Panc1 (cell line): ENCODE measurements at regions not wholly inside any gene's neighbourhood (a gene's known extent, or its start where the extent isn't known, plus 50 kb on each side); places are given as distances from the start of the nearest gene placed in this dataset.

Experiments used
- ATAC-seq: fragments of 200-7000 bp; cut with Tn5 transposase; 2 replicates; pipeline ENCODE4 v1.9.1; 2020; ENCODE audit warnings: mild to moderate bottlenecking, moderate library complexity
- BruUV-seq: library from RNA; stranded (reverse); fragments of 400-500 nt; replicated peaks from 2 replicates; lab custom pipeline; 2021; lab: Mats Ljungman, UMichigan
- CTCF ChIA-PET: fragments of 300-600 bp; sonication (Branson Sonifier 250); formaldehyde crosslinking; loops from one replicate; lab custom pipeline; 2022; ENCODE audit warnings: antibody characterized with exemption; lab: Charles Lee
- POLR2A ChIA-PET: fragments of 300-600 bp; sonication (Branson Sonifier 250); formaldehyde crosslinking; loops from one replicate; lab custom pipeline; 2022; ENCODE audit warnings: antibody characterized with exemption; lab: Charles Lee
- DNase-seq: peaks from one replicate; pipeline ENCODE4 v3.0.0-alpha.2; 2010; ENCODE audit warnings: low read depth, low spot score
- H3K27ac ChIP-seq: 2 replicates; pipeline ENCODE4 v1.5.1; 2011; ENCODE audit warnings: mild to moderate bottlenecking, low read length, inconsistent platforms
- H3K27me3 ChIP-seq: fragments of 200-500 bp; sonication (Bioruptor generic); 2 replicates; pipeline ENCODE4 v1.6.0; 2014; ENCODE audit warnings: low read length, inconsistent platforms; ENCODE audit not compliant: control insufficient read depth, insufficient read depth
- H3K36me3 ChIP-seq: fragments of 200-500 bp; sonication (Bioruptor generic); 2 replicates; pipeline ENCODE4 v1.5.1; 2014; ENCODE audit warnings: inconsistent platforms, mild to moderate bottlenecking, low read length, moderate library complexity; ENCODE audit not compliant: control insufficient read depth, insufficient read depth
- H3K4me1 ChIP-seq: 2 replicates; pipeline ENCODE4 v1.5.1; 2011; ENCODE audit warnings: inconsistent platforms, mild to moderate bottlenecking, low read length, moderate library complexity; ENCODE audit not compliant: control insufficient read depth, insufficient read depth
- H3K4me3 ChIP-seq, 2 experiments: 2 replicates each; pipeline ENCODE4 v1.5.1; 2011 to 2012; ENCODE audit warnings: low read depth in 2 of 2, low read length in 2 of 2, mild to moderate bottlenecking in 2 of 2, inconsistent platforms in 1 of 2, moderate library complexity in 1 of 2
- H3K9me3 ChIP-seq: fragments of 200-500 bp; sonication (Bioruptor generic); 2 replicates; pipeline ENCODE4 v1.5.1; 2014; ENCODE audit warnings: low read depth, mild to moderate bottlenecking, inconsistent platforms, low read length, moderate library complexity; ENCODE audit not compliant: control insufficient read depth, insufficient read depth
- CTCF ChIP-seq: fragments of 450-650 bp; IDR thresholded peaks from 2 replicates; pipeline ENCODE4 v1.5.1; 2017; ENCODE audit warnings: mild to moderate bottlenecking
- POLR2AphosphoS5 ChIP-seq: IDR thresholded peaks from 2 replicates; pipeline ENCODE4 v1.6.1; 2012; ENCODE audit warnings: mild to moderate bottlenecking, low read depth, low read length, moderate library complexity
- REST ChIP-seq, 2 experiments: IDR thresholded peaks; 2 replicates each; pipeline ENCODE4 v1.6.1; 2011 to 2012; ENCODE audit warnings: low read depth in 2 of 2, control low read depth in 1 of 2, low read length in 1 of 2, mild to moderate bottlenecking in 1 of 2, moderate library complexity in 1 of 2; ENCODE audit not compliant: insufficient read depth in 1 of 2
- SIN3A ChIP-seq: IDR thresholded peaks from 2 replicates; pipeline ENCODE4 v1.6.1; 2012; ENCODE audit warnings: low read depth, mild to moderate bottlenecking, low read length, moderate library complexity, borderline replicate concordance; ENCODE audit not compliant: insufficient read depth
- TCF7L2 ChIP-seq: IDR thresholded peaks from 2 replicates; pipeline ENCODE4 v1.6.1; 2011; ENCODE audit warnings: mild to moderate bottlenecking, low read depth, low read length, inconsistent platforms
- in situ Hi-C: cut with HindIII; loops from 2 replicates; pipeline ENCODE4 v1.10.0; 2016; ENCODE audit warnings: low sequenced_read_pairs, low pct_unique_long_range_greater_than_20kb
- intact Hi-C: fragments of 100-400 bp; cut with micrococcal nuclease; formaldehyde crosslinking; loops from one replicate; pipeline ENCODE4 v1.10.0; 2022; ENCODE audit not compliant: unreplicated experiment

GRCh38 chr5:10140195-10140973, 109.3 kb downstream of the ATPSCKMT start:
- Histone ChIP-seq H3K27ac (no peak overlapping the region), H3K27me3 (no peaks in the 10 kb centered on the region), H3K4me3 (no peak overlapping the region), H3K36me3 (no peaks in the 10 kb centered on the region), H3K9me3 (no peaks in the 10 kb centered on the region), H3K4me1 (no peaks in the 10 kb centered on the region)
- peak; percentile 84 for ATAC-seq
- ChIA-PET POLR2A (no interaction called here), CTCF (no interaction called here)
- in situ Hi-C loops (no loop called here), intact Hi-C loops (no loop called here)
- peak; percentile 63 for TF ChIP-seq CTCF
- no peak for TF ChIP-seq TCF7L2
- no peak for TF ChIP-seq POLR2AphosphoS5
- TF ChIP-seq REST (IDR thresholded peaks at IDR 0.05; ENCODE audit: insufficient read depth in 1 of 2, low read depth in 2 of 2, low read length in 1 of 2): no peak
- DNase-seq: no peak
- BruUV-seq: no TSS peak

DNA sequence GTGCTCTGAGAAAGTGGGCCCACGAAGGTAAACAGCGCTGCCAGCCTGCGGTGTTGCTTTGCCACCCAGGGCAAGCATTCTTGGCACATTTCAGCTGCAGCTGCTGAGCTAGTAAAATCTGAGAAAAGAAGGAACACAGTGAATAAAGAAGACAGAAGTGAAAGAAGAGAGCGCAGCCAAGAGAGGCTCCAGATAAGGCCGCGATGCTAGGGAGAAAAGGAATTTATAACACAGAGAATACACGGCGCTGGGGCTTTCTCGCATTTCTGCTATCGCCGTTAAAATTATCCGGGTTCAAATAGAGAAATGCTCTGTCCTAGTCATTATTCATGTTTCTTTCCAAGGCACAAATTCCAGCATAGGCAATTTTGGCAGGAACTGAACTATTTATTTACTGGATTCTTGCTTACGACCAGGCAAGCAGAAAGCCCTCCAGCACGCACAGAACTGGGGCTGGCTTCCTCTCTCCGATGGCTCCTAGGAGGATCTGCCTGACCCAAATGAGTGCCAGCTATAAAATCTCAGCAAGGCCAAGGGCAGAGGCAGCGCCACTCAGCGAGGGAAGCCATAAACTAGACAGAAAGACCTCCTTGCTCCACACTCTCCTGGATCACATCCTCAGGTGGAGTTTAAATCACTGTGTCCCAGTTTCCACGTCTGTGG, 111.2 kb downstream of the ATPSCKMT start:
- no TSS peak for BruUV-seq
- TF ChIP-seq REST (IDR thresholded peaks at IDR 0.05; ENCODE audit: insufficient read depth in 1 of 2, low read depth in 2 of 2, low read length in 1 of 2) (no peak), POLR2AphosphoS5 (no peak), TCF7L2 (no peak), SIN3A (no peak), CTCF (no peak)
- ChIA-PET CTCF (no interaction called here), POLR2A (no interaction called here)
- H3K27ac ChIP-seq: no peak overlapping the region
- H3K4me3 ChIP-seq: no peak overlapping the region
- ATAC-seq (no peak), DNase-seq (no peak)
- in situ Hi-C loops: no loop called here
- no peaks in the 10 kb centered on the region for H3K27me3 ChIP-seq
- H3K4me1 ChIP-seq: no peaks in the 10 kb centered on the region
- H3K9me3 ChIP-seq: no peaks in the 10 kb centered on the region
- no peaks in the 10 kb centered on the region for H3K36me3 ChIP-seq
- intact Hi-C loops: no loop called here
